ENCODE measurements at regions not wholly inside any gene's neighbourhood (a gene's known extent, or its start where the extent isn't known, plus 50 kb on each side); places are given as distances from the start of the nearest gene placed in this dataset.

- intact Hi-C loops (cut with DNase I), result no loop called here
- Histone ChIP-seq H3K27me3 (no peaks in the 10 kb centered on the region), H3K4me1 (no peaks in the 10 kb centered on the region), H3K36me3 (no peaks in the 10 kb centered on the region), H3K9me3 (no peaks in the 10 kb centered on the region), H3K27ac (no peak overlapping the region), H3K4me3 (replicated peaks in 1 of 3) (no peak overlapping the region)
- no peak for DNase-seq
- no peak for TF ChIP-seq POLR2A (IDR thresholded peaks at IDR 0.05)
- TF ChIP-seq CTCF (IDR thresholded peaks at IDR 0.05), result no peak
- 87 to 90% methylated on average over 6 of the region's 6 CpGs for whole genome bisulfite sequencing, 2 donors
Measured at GRCh38 chr2:16374671-16375070, 291.0 kb downstream of the CYRIA start.

- Histone ChIP-seq H3K27ac (no peak overlapping the region), H3K4me3 (replicated peaks in 1 of 3) (no peak overlapping the region), H3K4me1 (no peaks in the 10 kb centered on the region), H3K27me3 (no peaks in the 10 kb centered on the region), H3K9me3 (no peaks in the 10 kb centered on the region), H3K36me3 (no peaks in the 10 kb centered on the region)
- 96% methylated on average over 1 of the region's 1 CpG for WGBS, 2 donors
- DNase-seq, result no peak
- intact Hi-C loops (cut with DNase I), result no loop called here
- no peak for TF ChIP-seq POLR2A (IDR thresholded peaks at IDR 0.05)
- no peak for TF ChIP-seq CTCF (IDR thresholded peaks at IDR 0.05)
Measured at GRCh38 chr2:16373341-16373740, 292.3 kb downstream of the CYRIA start.

GRCh38 chr2:16371751-16372150, 293.9 kb downstream of the CYRIA start:
- Histone ChIP-seq H3K4me3 (replicated peaks in 1 of 3) (no peak overlapping the region), H3K27me3 (no peaks in the 10 kb centered on the region), H3K36me3 (no peaks in the 10 kb centered on the region), H3K27ac (no peak overlapping the region), H3K9me3 (no peaks in the 10 kb centered on the region), H3K4me1 (no peaks in the 10 kb centered on the region)
- DNase-seq, result no peak
- 95% methylated on average over 6 of the region's 6 CpGs for WGBS, 2 donors
- TF ChIP-seq POLR2A (IDR thresholded peaks at IDR 0.05) (no peak), CTCF (IDR thresholded peaks at IDR 0.05) (no peak)
- intact Hi-C loops (cut with DNase I), result no loop called here

- DNase-seq, result no peak
- no peaks in the 10 kb centered on the region for H3K4me1 ChIP-seq
- H3K27ac ChIP-seq, result no peak overlapping the region
- H3K4me3 ChIP-seq (replicated peaks in 1 of 3), result no peak overlapping the region
- H3K9me3 ChIP-seq, result no peaks in the 10 kb centered on the region
- TF ChIP-seq CTCF (IDR thresholded peaks at IDR 0.05), result no peak
- TF ChIP-seq POLR2A (IDR thresholded peaks at IDR 0.05), result no peak
- no peaks in the 10 kb centered on the region for H3K27me3 ChIP-seq
- no peaks in the 10 kb centered on the region for H3K36me3 ChIP-seq
- intact Hi-C loops (cut with DNase I), result no loop called here
- 91 to 92% methylated on average over 7 of the region's 7 CpGs for WGBS, 2 donors
Measured at GRCh38 chr2:16368951-16369350, 296.7 kb downstream of the CYRIA start.

GRCh38 chr2:16368328-16368727, 297.3 kb downstream of the CYRIA start:
- intact Hi-C loops (cut with DNase I), result no loop called here

More at GRCh38 chr2:16368328-16368727, 297.3 kb downstream of the CYRIA start:
- no peaks in the 10 kb centered on the region for H3K9me3 ChIP-seq
- DNase-seq, result no peak
- no peak for TF ChIP-seq POLR2A (IDR thresholded peaks at IDR 0.05)
- no peak for TF ChIP-seq CTCF (IDR thresholded peaks at IDR 0.05)
- H3K4me1 ChIP-seq, result no peaks in the 10 kb centered on the region
- 78 to 83% methylated on average over 3 of the region's 3 CpGs for WGBS, 2 donors
- H3K36me3 ChIP-seq, result no peaks in the 10 kb centered on the region
- no peak overlapping the region for H3K27ac ChIP-seq
- H3K27me3 ChIP-seq, result no peaks in the 10 kb centered on the region
- no peak overlapping the region for H3K4me3 ChIP-seq (replicated peaks in 1 of 3)

Data from thyroid gland (tissue), 4 donors.